ENCODE measurements at regions not wholly inside any gene's neighbourhood (a gene's known extent, or its start where the extent isn't known, plus 50 kb on each side); places are given as distances from the start of the nearest gene placed in this dataset.

GRCh38 chr20:20839771-20840170 lies 127.3 kb upstream of the RALGAPA2 start:
- Mint-ChIP-seq H3K4me3 (no peak overlapping the region), H3K27me3 (peaks cover 15 to 20% (median 17%) of the 10 kb centered on the region in 3 donors), H3K36me3 (no peaks in the 10 kb centered on the region), H3K27ac (no peak overlapping the region), H3K4me1 (peaks cover 0 to 5% (median 3%) of the 10 kb centered on the region in 3 donors), H3K9me3 (no peaks in the 10 kb centered on the region)
- ATAC-seq (ENCODE audit: low read depth in 2 of 2) (no peak), DNase-seq (no peak)

GRCh38 chr20:20837574-20838021 lies 125.2 kb upstream of the RALGAPA2 start:
- peaks cover 26% of the 10 kb centered on the region in 3 donors for H3K27me3 Mint-ChIP-seq
- no peaks in the 10 kb centered on the region for H3K9me3 Mint-ChIP-seq
- ATAC-seq (ENCODE audit: low read depth in 2 of 2) (no peak), DNase-seq (no peak)
- H3K27ac Mint-ChIP-seq: no peak overlapping the region
- H3K36me3 Mint-ChIP-seq: no peaks in the 10 kb centered on the region
- peak overlapping the region in 1 of 8 donors; percentile 1 for H3K4me3 Mint-ChIP-seq
- peaks cover 0 to 5% (median 3%) of the 10 kb centered on the region in 3 donors for H3K4me1 Mint-ChIP-seq

GRCh38 chr20:20836836-20837235 lies 124.4 kb upstream of the RALGAPA2 start:
- Mint-ChIP-seq H3K27ac (no peak overlapping the region), H3K36me3 (no peaks in the 10 kb centered on the region), H3K4me1 (peaks cover 0 to 5% (median 3%) of the 10 kb centered on the region in 3 donors), H3K4me3 (no peak overlapping the region), H3K9me3 (no peaks in the 10 kb centered on the region), H3K27me3 (peaks cover 26% of the 10 kb centered on the region in 3 donors)
- ATAC-seq (ENCODE audit: low read depth in 2 of 2) (no peak), DNase-seq (no peak)

- peaks cover 20 to 33% (median 31%) of the 10 kb centered on the region in 3 donors for H3K27me3 Mint-ChIP-seq
- peaks cover 0 to 5% of the 10 kb centered on the region in 2 donors for H3K36me3 Mint-ChIP-seq
- H3K9me3 Mint-ChIP-seq: peaks cover 0 to 5% (median 2%) of the 10 kb centered on the region in 7 donors
- no peak overlapping the region for H3K4me3 Mint-ChIP-seq
- ATAC-seq (ENCODE audit: low read depth in 2 of 2) (no peak), DNase-seq (no peak)
- peaks cover 0 to 5% (median 3%) of the 10 kb centered on the region in 3 donors for H3K4me1 Mint-ChIP-seq
- H3K27ac Mint-ChIP-seq: peak overlapping the region in 1 of 6 donors; percentile 8
Measured at GRCh38 chr20:20835897-20836296, 123.5 kb upstream of the RALGAPA2 start.

- Mint-ChIP-seq H3K27ac (peak overlapping the region in 1 of 6 donors; percentile 4), H3K27me3 (peaks cover 25 to 36% (median 34%) of the 10 kb centered on the region in 3 donors), H3K36me3 (peaks cover 0 to 18% of the 10 kb centered on the region in 2 donors), H3K4me3 (no peak overlapping the region), H3K4me1 (peaks cover 0 to 5% (median 3%) of the 10 kb centered on the region in 3 donors), H3K9me3 (peaks cover 0 to 24% (median 9%) of the 10 kb centered on the region in 7 donors)
- no peak for DNase-seq
- no peak for ATAC-seq (ENCODE audit: low read depth in 2 of 2)
Measured at GRCh38 chr20:20834008-20834407, 121.6 kb upstream of the RALGAPA2 start.

GRCh38 chr20:20832715-20833114 lies 120.3 kb upstream of the RALGAPA2 start:
- Mint-ChIP-seq H3K27ac (no peak overlapping the region), H3K27me3 (peaks cover 30 to 38% (median 36%) of the 10 kb centered on the region in 3 donors), H3K4me1 (peaks cover 0 to 5% (median 3%) of the 10 kb centered on the region in 3 donors), H3K4me3 (no peak overlapping the region), H3K36me3 (peaks cover 0 to 21% of the 10 kb centered on the region in 2 donors), H3K9me3 (peaks cover 0 to 24% (median 11%) of the 10 kb centered on the region in 7 donors)
- DNase-seq (no peak), ATAC-seq (ENCODE audit: low read depth in 2 of 2) (no peak)

- H3K4me3 Mint-ChIP-seq: no peak overlapping the region
Measured at GRCh38 chr20:20831794-20832193, 119.3 kb upstream of the RALGAPA2 start.

GRCh38 chr20:20829681-20830080 lies 117.2 kb upstream of the RALGAPA2 start:
- DNase-seq: no peak
- no peak overlapping the region for H3K27ac Mint-ChIP-seq
- peaks cover 35 to 43% (median 42%) of the 10 kb centered on the region in 3 donors for H3K27me3 Mint-ChIP-seq
- peaks cover 0 to 5% (median 0%) of the 10 kb centered on the region in 3 donors for H3K4me1 Mint-ChIP-seq
- H3K9me3 Mint-ChIP-seq: peaks cover 0 to 24% (median 11%) of the 10 kb centered on the region in 7 donors
- no peak for ATAC-seq (ENCODE audit: low read depth in 2 of 2)
- no peak overlapping the region for H3K4me3 Mint-ChIP-seq
- H3K36me3 Mint-ChIP-seq: peaks cover 0 to 21% of the 10 kb centered on the region in 2 donors

More at GRCh38 chr20:20831794-20832193, 119.3 kb upstream of the RALGAPA2 start:
- no peak for ATAC-seq (ENCODE audit: low read depth in 2 of 2)
- H3K27me3 Mint-ChIP-seq: peaks cover 27 to 48% (median 40%) of the 10 kb centered on the region in 3 donors
- H3K9me3 Mint-ChIP-seq: peaks cover 0 to 24% (median 11%) of the 10 kb centered on the region in 7 donors
- no peaks in the 10 kb centered on the region for H3K4me1 Mint-ChIP-seq
- DNase-seq: no peak
- H3K36me3 Mint-ChIP-seq: peaks cover 0 to 21% of the 10 kb centered on the region in 2 donors
- no peak overlapping the region for H3K27ac Mint-ChIP-seq

- DNase-seq (no peak), ATAC-seq (ENCODE audit: low read depth in 2 of 2) (no peak)
- H3K4me1 Mint-ChIP-seq: peaks cover 0 to 6% (median 0%) of the 10 kb centered on the region in 3 donors
- H3K27me3 Mint-ChIP-seq: peaks cover 34 to 44% (median 42%) of the 10 kb centered on the region in 3 donors
- H3K9me3 Mint-ChIP-seq: peaks cover 0 to 24% (median 11%) of the 10 kb centered on the region in 7 donors
- peaks cover 0 to 21% of the 10 kb centered on the region in 2 donors for H3K36me3 Mint-ChIP-seq
- no peak overlapping the region for H3K27ac Mint-ChIP-seq
- H3K4me3 Mint-ChIP-seq: no peak overlapping the region
Measured at GRCh38 chr20:20827992-20828597, 115.7 kb upstream of the RALGAPA2 start.

GRCh38 chr20:20824924-20825584 lies 112.6 kb upstream of the RALGAPA2 start:
- H3K4me3 Mint-ChIP-seq: no peak overlapping the region
- peak; percentile 37 to 50 for ATAC-seq (ENCODE audit: low read depth in 2 of 2)
- peak; percentile 32 for DNase-seq
- peaks cover 0 to 12% of the 10 kb centered on the region in 2 donors for H3K36me3 Mint-ChIP-seq
- H3K27ac Mint-ChIP-seq: no peak overlapping the region
- peaks cover 34 to 50% (median 40%) of the 10 kb centered on the region in 3 donors for H3K27me3 Mint-ChIP-seq
- peaks cover 0 to 6% (median 0%) of the 10 kb centered on the region in 3 donors for H3K4me1 Mint-ChIP-seq
- H3K9me3 Mint-ChIP-seq: peaks cover 0 to 15% (median 7%) of the 10 kb centered on the region in 7 donors

- Mint-ChIP-seq H3K27ac (no peak overlapping the region), H3K4me1 (peaks cover 0 to 6% (median 0%) of the 10 kb centered on the region in 3 donors), H3K4me3 (no peak overlapping the region), H3K27me3 (peaks cover 26 to 50% (median 41%) of the 10 kb centered on the region in 3 donors), H3K9me3 (peaks cover 0 to 4% (median 0%) of the 10 kb centered on the region in 7 donors), H3K36me3 (no peaks in the 10 kb centered on the region)
- DNase-seq (no peak), ATAC-seq (ENCODE audit: low read depth in 2 of 2) (no peak)
Measured at GRCh38 chr20:20823476-20823881, 111.0 kb upstream of the RALGAPA2 start.

GRCh38 chr20:20821484-20822260 lies 109.2 kb upstream of the RALGAPA2 start:
- ATAC-seq (ENCODE audit: low read depth in 2 of 2) (no peak), DNase-seq (no peak)
- Mint-ChIP-seq H3K36me3 (no peaks in the 10 kb centered on the region), H3K27ac (no peak overlapping the region), H3K27me3 (peaks cover 21 to 47% (median 28%) of the 10 kb centered on the region in 3 donors), H3K4me1 (peaks cover 0 to 6% (median 0%) of the 10 kb centered on the region in 3 donors), H3K9me3 (peaks cover 0 to 2% (median 0%) of the 10 kb centered on the region in 7 donors), H3K4me3 (no peak overlapping the region)
